CD4-positive, alpha-beta T cell treated with Interleukin-17A for 4 hours (primary cell): ENCODE measurements at regions not wholly inside any gene's neighbourhood (a gene's known extent, or its start where the extent isn't known, plus 50 kb on each side); places are given as distances from the start of the nearest gene placed in this dataset.
"Not testable (repeated sequence)": the region's sequence is repeated elsewhere in the genome, so short reads cannot be mapped to it uniquely, and the experiment has no call there.

ENCODE experiments used
- DNase-seq: peaks from one replicate; pipeline ENCODE4 v3.0.0-alpha.2; 2020; ENCODE audit warnings: mixed read lengths

- no peak for DNase-seq
Observed at GRCh38 chr4:149870008-149870407, 54.4 kb upstream of the IQCM start.

GRCh38 chr4:149881744-149882143 lies 66.1 kb upstream of the IQCM start:
- no peak for DNase-seq

GRCh38 chr4:149882251-149882650 lies 66.6 kb upstream of the IQCM start:
- no peak for DNase-seq

- no peak for DNase-seq
Observed at GRCh38 chr4:149884046-149884445, 68.4 kb upstream of the IQCM start.

- DNase-seq = no peak
Observed at GRCh38 chr4:149884529-149885181, 69.0 kb upstream of the IQCM start.

- DNase-seq = no peak
Observed at GRCh38 chr4:149885896-149886295, 70.3 kb upstream of the IQCM start.

- no peak for DNase-seq
Observed at GRCh38 chr4:149886786-149887490, 71.3 kb upstream of the IQCM start.

GRCh38 chr4:149889991-149890390 lies 74.3 kb upstream of the IQCM start:
- DNase-seq = no peak

- DNase-seq = no peak
Observed at GRCh38 chr4:149890531-149890930, 74.9 kb upstream of the IQCM start.

GRCh38 chr4:149891426-149891825 lies 75.8 kb upstream of the IQCM start:
- DNase-seq = no peak

- DNase-seq = no peak
Observed at GRCh38 chr4:149896432-149896831, 80.8 kb upstream of the IQCM start.

GRCh38 chr4:149897783-149898182 lies 82.1 kb upstream of the IQCM start:
- DNase-seq = no peak

- no peak for DNase-seq
Observed at GRCh38 chr4:149901128-149901527, 85.5 kb upstream of the IQCM start.

GRCh38 chr4:149902242-149902641 lies 86.6 kb upstream of the IQCM start:
- no peak for DNase-seq

- DNase-seq = no peak
Observed at GRCh38 chr4:149910177-149910576, 94.5 kb upstream of the IQCM start.

- DNase-seq = no peak
Observed at GRCh38 chr4:149910604-149911350, 95.1 kb upstream of the IQCM start.

GRCh38 chr4:149911354-149911753 lies 95.7 kb upstream of the IQCM start:
- no peak for DNase-seq

GRCh38 chr4:149912000-149912399 lies 96.4 kb upstream of the IQCM start:
- no peak for DNase-seq

GRCh38 chr4:149914119-149915115 lies 98.8 kb upstream of the IQCM start:
- no peak for DNase-seq

- DNase-seq = not testable (repeated sequence)
Observed at GRCh38 chr4:149915735-149916134, 100.1 kb upstream of the IQCM start.

GRCh38 chr4:149923736-149924135 lies 108.1 kb upstream of the IQCM start:
- no peak for DNase-seq

- DNase-seq = no peak
Observed at GRCh38 chr4:149927514-149927913, 111.9 kb upstream of the IQCM start.

GRCh38 chr4:149928507-149928906 lies 112.9 kb upstream of the IQCM start:
- no peak for DNase-seq
